HepG2 (cell line): ENCODE measurements at regions not wholly inside any gene's neighbourhood (a gene's known extent, or its start where the extent isn't known, plus 50 kb on each side); places are given as distances from the start of the nearest gene placed in this dataset.

Experiments
- CBFB ChIP-seq: sonication (generic); formaldehyde crosslinking; IDR thresholded peaks from 2 replicates; pipeline ENCODE4 v1.4.0; 2020; ENCODE audit warnings: missing genetic modification reagents
- CBX2 ChIP-seq, 2 experiments: fragments of 200-600 bp in 1 of 2; sonication (generic); formaldehyde crosslinking in 1 of 2; IDR thresholded peaks; 2 replicates each; pipeline versions ENCODE4 v1.7.0 to v1.8.1; 2018 to 2022; ENCODE audit warnings: low read depth in 2 of 2, low read length in 1 of 2, mild to moderate bottlenecking in 1 of 2, missing genetic modification reagents in 1 of 2
- FOXJ3 ChIP-seq: sonication (generic); formaldehyde crosslinking; IDR thresholded peaks from 2 replicates; pipeline ENCODE4 v1.4.0; 2020; ENCODE audit warnings: missing genetic modification reagents, mild to moderate bottlenecking, borderline replicate concordance
- GATA4 ChIP-seq: sonication (generic); IDR thresholded peaks from 2 replicates; pipeline ENCODE4 v1.6.1; 2016; ENCODE audit warnings: antibody characterized with exemption, low read depth, borderline replicate concordance
- HDAC6 ChIP-seq: fragments of 200-600 bp; sonication (generic); IDR thresholded peaks from 2 replicates; pipeline ENCODE4 v1.7.0; 2017; ENCODE audit warnings: mild to moderate bottlenecking, antibody characterized with exemption, low read length, low read depth
- NFIC ChIP-seq: IDR thresholded peaks from 2 replicates; pipeline ENCODE4 v1.6.1; 2012; ENCODE audit warnings: mild to moderate bottlenecking, low read length, inconsistent platforms
- PTBP1 ChIP-seq: fragments of 200-400 bp; formaldehyde crosslinking; IDR thresholded peaks from 2 replicates; pipeline ENCODE4 v1.6.1; 2018; ENCODE audit warnings: low read length, low read depth; ENCODE audit not compliant: poor library complexity, severe bottlenecking
- RNF2 ChIP-seq: fragments of 450-650 bp; conservative IDR thresholded peaks from 2 replicates; pipeline ENCODE4 v1.6.1; 2016; ENCODE audit warnings: low read depth
- ZMYM2 ChIP-seq: sonication (generic); formaldehyde crosslinking; IDR thresholded peaks from 2 replicates; pipeline ENCODE4 v1.8.0; 2022; ENCODE audit warnings: mild to moderate bottlenecking, missing genetic modification reagents
- TF ChIP-seq, protein P1 (sequence below): sonication (generic); formaldehyde crosslinking; IDR thresholded peaks from 2 replicates; pipeline ENCODE4 v1.5.1; 2020; ENCODE audit warnings: mild to moderate bottlenecking, missing genetic modification reagents, moderate library complexity

DNA sequence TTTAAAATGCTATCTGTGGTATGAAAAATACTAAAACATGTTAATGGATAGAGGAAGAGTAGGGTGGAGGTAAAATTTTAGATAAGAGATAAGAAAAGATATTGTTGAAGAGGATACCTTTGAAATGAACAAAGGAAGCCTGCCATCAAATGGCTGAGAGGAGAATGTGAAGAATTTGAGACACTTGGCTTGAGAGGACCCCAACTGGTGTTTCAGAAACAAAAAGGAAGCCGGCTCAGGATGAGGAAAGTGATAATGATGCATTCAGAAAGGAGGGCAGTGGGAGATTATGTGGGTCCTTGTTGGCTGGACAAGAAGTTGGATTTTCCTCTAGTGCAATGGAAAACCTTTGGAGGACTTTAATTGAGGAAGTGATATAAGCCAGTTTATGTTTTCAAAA lies 264.4 kb downstream of the DUSP6 start:
- TF ChIP-seq ZMYM2 (CRISPR knock-in tag): no peak
- TF ChIP-seq GATA4: no peak
- TF ChIP-seq, protein P1, sequence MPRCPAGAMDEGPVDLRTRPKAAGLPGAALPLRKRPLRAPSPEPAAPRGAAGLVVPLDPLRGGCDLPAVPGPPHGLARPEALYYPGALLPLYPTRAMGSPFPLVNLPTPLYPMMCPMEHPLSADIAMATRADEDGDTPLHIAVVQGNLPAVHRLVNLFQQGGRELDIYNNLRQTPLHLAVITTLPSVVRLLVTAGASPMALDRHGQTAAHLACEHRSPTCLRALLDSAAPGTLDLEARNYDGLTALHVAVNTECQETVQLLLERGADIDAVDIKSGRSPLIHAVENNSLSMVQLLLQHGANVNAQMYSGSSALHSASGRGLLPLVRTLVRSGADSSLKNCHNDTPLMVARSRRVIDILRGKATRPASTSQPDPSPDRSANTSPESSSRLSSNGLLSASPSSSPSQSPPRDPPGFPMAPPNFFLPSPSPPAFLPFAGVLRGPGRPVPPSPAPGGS: no peak
- no peak for TF ChIP-seq FOXJ3 (CRISPR knock-in tag)
- no peak for TF ChIP-seq HDAC6
- TF ChIP-seq PTBP1: no peak
- TF ChIP-seq CBX2 (IDR thresholded peaks at IDR 0.05; ENCODE audit: low read depth, low read length): no peak
- TF ChIP-seq CBX2 (CRISPR knock-in tag; IDR thresholded peaks at IDR 0.05; ENCODE audit: low read depth): no peak
- no peak for TF ChIP-seq CBFB (CRISPR knock-in tag)
- no peak for TF ChIP-seq NFIC
- no peak for TF ChIP-seq RNF2
